Body of pancreas (tissue), 4 donors: ENCODE measurements at regions not wholly inside any gene's neighbourhood (a gene's known extent, or its start where the extent isn't known, plus 50 kb on each side); places are given as distances from the start of the nearest gene placed in this dataset.

Experiments
- ATAC-seq: fragments of 150-250 bp; one replicate; pipeline ENCODE4 v1.9.1; 2016
- DNase-seq, 4 donors: peaks; one replicate each; pipeline ENCODE4 v3.0.0-alpha.2; 2019
- H3K27ac ChIP-seq, 4 donors: fragments of 200-600 bp; sonication (generic); 1 replicate in 3 of 4; 2 replicates in 1 of 4; pipeline versions ENCODE4 v1.5.1 to v1.6.1; 2016 to 2019; ENCODE audit warnings: mild to moderate bottlenecking in 1 of 4, mixed read lengths in 1 of 4, moderate library complexity in 1 of 4
- H3K27me3 ChIP-seq, 2 donors: fragments of 200-600 bp; sonication (generic); one replicate each; pipeline ENCODE4 v1.6.0; 2016; ENCODE audit warnings: mild to moderate bottlenecking in 1 of 2
- H3K36me3 ChIP-seq, 2 donors: fragments of 200-600 bp; sonication (generic); replicated peaks in 1 of 2; 2 replicates each; pipeline ENCODE4 v1.5.1; 2016; ENCODE audit warnings: low read depth in 2 of 2; ENCODE audit not compliant: insufficient read depth in 1 of 2
- H3K4me1 ChIP-seq: fragments of 200-600 bp; sonication (generic); one replicate; pipeline ENCODE4 v1.6.0; 2016
- H3K4me3 ChIP-seq, 2 donors: fragments of 200-600 bp; sonication (generic); 1 replicate in 1 of 2; 2 replicates in 1 of 2; pipeline ENCODE4 v1.5.1; 2016 to 2019
- H3K9me3 ChIP-seq, 3 donors: fragments of 200-600 bp; sonication (generic); 1 replicate in 2 of 3; 2 replicates in 1 of 3; pipeline ENCODE4 v1.5.1; 2016
- CTCF ChIP-seq, 7 experiments: fragments of 450-650 bp in 4 of 7; fragments of 200-600 bp in 3 of 7; sonication (generic) in 3 of 7; IDR thresholded peaks; one replicate each; pipeline ENCODE4 v1.5.1; 2016 to 2019; ENCODE audit warnings: antibody characterized with exemption in 7 of 7
- POLR2A ChIP-seq, 3 donors: fragments of 450-650 bp; IDR thresholded peaks; one replicate each; pipeline ENCODE4 v1.6.1; 2016; ENCODE audit warnings: antibody characterized with exemption in 3 of 3, mild to moderate bottlenecking in 2 of 3
- WGBS, 2 donors: methylation state at CpG; one replicate each; pipeline ENCODE4 v1.1.5; 2017; 5-methylcytosine and 5-hydroxymethylcytosine counted together
- intact Hi-C: fragments of 100-400 bp; cut with DNase I; formaldehyde crosslinking; loops from one replicate; pipeline ENCODE4 v1.15.1; 2023

GRCh38 chr4:16353165-16353564, 126.9 kb upstream of the TAPT1 start:
- Histone ChIP-seq H3K9me3 (no peaks in the 10 kb centered on the region), H3K27ac (no peak overlapping the region), H3K36me3 (no peaks in the 10 kb centered on the region), H3K4me1 (no peaks in the 10 kb centered on the region), H3K27me3 (no peaks in the 10 kb centered on the region), H3K4me3 (no peak overlapping the region)
- intact Hi-C loops: no loop called here
- TF ChIP-seq CTCF (IDR thresholded peaks at IDR 0.05) (no peak), POLR2A (IDR thresholded peaks at IDR 0.05) (no peak)
- 80 to 84% methylated on average over 5 of the region's 5 CpGs for WGBS, 2 donors
- no peak for DNase-seq
- ATAC-seq: no peak

GRCh38 chr4:16351161-16351560, 124.9 kb upstream of the TAPT1 start:
- H3K9me3 ChIP-seq: no peaks in the 10 kb centered on the region
- no peaks in the 10 kb centered on the region for H3K27me3 ChIP-seq
- intact Hi-C loops: no loop called here
- no peak overlapping the region for H3K4me3 ChIP-seq
- no peaks in the 10 kb centered on the region for H3K36me3 ChIP-seq
- ATAC-seq (no peak), DNase-seq (no peak)
- no peaks in the 10 kb centered on the region for H3K4me1 ChIP-seq
- H3K27ac ChIP-seq: no peak overlapping the region
- no peak for TF ChIP-seq POLR2A (IDR thresholded peaks at IDR 0.05)
- no peak for TF ChIP-seq CTCF (IDR thresholded peaks at IDR 0.05)
- 35 to 44% methylated on average over 8 of the region's 8 CpGs for WGBS, 2 donors

GRCh38 chr4:16344853-16345252, 118.6 kb upstream of the TAPT1 start:
- H3K4me1 ChIP-seq: no peaks in the 10 kb centered on the region
- H3K27ac ChIP-seq: no peak overlapping the region
- TF ChIP-seq POLR2A (IDR thresholded peaks at IDR 0.05) (no peak), CTCF (IDR thresholded peaks at IDR 0.05) (no peak)
- H3K9me3 ChIP-seq: no peaks in the 10 kb centered on the region
- no peak for DNase-seq
- no peaks in the 10 kb centered on the region for H3K36me3 ChIP-seq
- no peak overlapping the region for H3K4me3 ChIP-seq
- no peak for ATAC-seq
- intact Hi-C loops: no loop called here
- WGBS, 2 donors: 67 to 68% methylated on average over 1 of the region's 1 CpG
- no peaks in the 10 kb centered on the region for H3K27me3 ChIP-seq

GRCh38 chr4:16337936-16338335, 111.7 kb upstream of the TAPT1 start:
- TF ChIP-seq POLR2A (IDR thresholded peaks at IDR 0.05): no peak
- no peak for TF ChIP-seq CTCF (IDR thresholded peaks at IDR 0.05)
- H3K4me1 ChIP-seq: no peaks in the 10 kb centered on the region
- DNase-seq (no peak), ATAC-seq (no peak)
- WGBS, 2 donors: 69 to 82% methylated on average over 2 of the region's 2 CpGs
- no peak overlapping the region for H3K27ac ChIP-seq
- H3K27me3 ChIP-seq: no peaks in the 10 kb centered on the region
- intact Hi-C loops: no loop called here
- H3K9me3 ChIP-seq: no peaks in the 10 kb centered on the region
- H3K4me3 ChIP-seq: no peak overlapping the region
- H3K36me3 ChIP-seq: no peaks in the 10 kb centered on the region

- WGBS, 2 donors: 68 to 71% methylated on average over 2 of the region's 2 CpGs
- no peak for TF ChIP-seq CTCF (IDR thresholded peaks at IDR 0.05)
- TF ChIP-seq POLR2A (IDR thresholded peaks at IDR 0.05): no peak
- Histone ChIP-seq H3K4me3 (no peak overlapping the region), H3K27me3 (no peaks in the 10 kb centered on the region), H3K27ac (no peak overlapping the region), H3K9me3 (no peaks in the 10 kb centered on the region), H3K36me3 (no peaks in the 10 kb centered on the region), H3K4me1 (no peaks in the 10 kb centered on the region)
- DNase-seq (no peak), ATAC-seq (no peak)
- intact Hi-C loops: no loop called here
Measured at GRCh38 chr4:16334601-16335000, 108.3 kb upstream of the TAPT1 start.
